Eye (tissue), 1 donor: ENCODE measurements at regions not wholly inside any gene's neighbourhood (a gene's known extent, or its start where the extent isn't known, plus 50 kb on each side); places are given as distances from the start of the nearest gene placed in this dataset.

ENCODE experiments used
- DNase-seq: peaks from one replicate; pipeline ENCODE4 v3.0.0-alpha.2; 2015

GRCh38 chr6:132977413-132977812 is 163.0 kb downstream of the RPS12 start:
- no peak for DNase-seq

GRCh38 chr6:132978685-132979084 is 164.3 kb downstream of the RPS12 start:
- DNase-seq = no peak

GRCh38 chr6:132993738-132994137 is 179.4 kb downstream of the RPS12 start:
- no peak for DNase-seq

GRCh38 chr6:132995009-132995408 is 180.6 kb downstream of the RPS12 start:
- no peak for DNase-seq

- no peak for DNase-seq
Measured at GRCh38 chr6:132995432-132995831, 181.1 kb downstream of the RPS12 start.

DNA sequence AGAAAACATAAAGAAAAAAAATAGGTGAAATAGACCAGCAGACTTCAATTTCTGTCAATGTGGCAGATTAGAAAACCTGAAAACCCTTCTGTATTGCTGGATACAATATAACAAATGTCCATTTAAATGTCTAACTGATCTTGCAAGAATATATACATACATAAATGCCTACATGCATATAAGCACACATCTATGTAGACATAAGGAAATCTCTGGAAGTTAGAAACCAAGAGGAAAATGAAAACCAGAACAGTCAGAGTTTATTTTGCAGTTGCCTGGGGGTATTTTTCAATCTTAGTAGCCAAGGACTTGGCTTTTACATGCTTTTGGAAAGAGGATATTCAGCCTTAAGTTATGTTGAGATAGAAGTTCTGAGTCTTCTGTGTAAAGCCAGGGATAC is 184.0 kb downstream of the RPS12 start:
- no peak for DNase-seq

DNA sequence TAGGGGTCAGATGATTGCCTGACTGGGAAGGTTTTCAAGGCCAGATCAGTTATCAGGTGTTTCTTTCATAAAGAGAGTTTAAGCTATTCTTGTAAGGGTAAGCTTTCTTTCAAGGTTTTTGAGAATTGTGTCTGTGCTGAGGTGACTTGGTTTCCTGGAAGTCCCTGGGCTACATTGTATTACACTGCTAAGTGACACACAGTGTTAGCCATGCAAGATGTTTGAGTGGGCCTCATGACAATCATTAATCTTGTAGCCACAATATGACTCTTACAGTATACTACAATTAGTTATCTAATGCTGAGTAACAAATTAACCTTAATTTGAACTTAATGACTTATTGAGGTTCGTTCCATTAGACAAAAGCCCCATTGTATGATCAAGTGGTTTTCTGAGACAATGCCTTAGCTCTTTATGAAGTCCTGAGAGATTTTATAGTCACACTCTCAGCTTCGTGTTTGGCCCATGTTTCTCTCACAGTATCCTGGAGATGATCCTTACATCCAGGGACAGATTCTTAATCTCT is 186.7 kb downstream of the RPS12 start:
- DNase-seq = no peak

GRCh38 chr6:133004304-133004884 is 190.0 kb downstream of the RPS12 start:
- DNase-seq = no peak

DNA sequence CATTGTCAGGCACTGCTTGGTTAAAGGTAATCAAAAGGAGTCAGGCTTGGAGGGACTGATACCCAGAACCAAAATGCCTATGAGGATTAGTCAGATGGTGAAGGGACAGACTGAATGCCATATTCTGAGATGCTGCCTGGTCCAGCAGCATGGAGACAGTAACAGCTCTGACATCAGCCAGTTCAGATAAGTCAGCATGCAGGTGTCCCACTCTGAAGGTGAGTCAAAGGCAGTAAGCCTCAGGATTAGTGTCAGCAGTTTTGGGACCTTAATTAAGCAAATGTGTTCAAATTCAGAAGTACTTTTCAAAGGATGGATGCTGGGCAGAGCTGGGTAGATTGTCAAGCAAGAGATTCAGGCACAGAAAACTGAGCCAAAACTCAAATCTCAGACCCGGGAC is 198.4 kb downstream of the RPS12 start:
- DNase-seq = no peak

- no peak for DNase-seq
Measured at GRCh38 chr6:133016631-133017030, 202.3 kb downstream of the RPS12 start.

DNA sequence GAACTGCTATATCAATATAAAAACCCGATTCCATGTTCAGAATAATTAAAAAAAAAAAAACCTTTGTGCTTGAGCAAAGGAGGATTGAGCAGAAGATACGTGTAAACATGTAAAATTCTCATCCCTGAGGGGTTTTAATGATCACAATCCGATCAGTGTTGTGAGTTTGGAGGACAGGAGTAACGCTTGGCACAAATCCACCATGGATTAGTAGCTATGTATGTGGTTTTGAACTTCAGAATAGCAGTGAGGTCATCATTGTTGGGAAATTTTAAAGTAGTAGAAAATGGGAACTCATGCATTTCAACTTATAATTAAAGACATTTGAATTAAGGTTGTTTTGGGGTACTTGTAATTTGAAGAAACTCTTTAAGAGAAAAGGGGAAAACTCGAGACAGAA is 203.2 kb downstream of the RPS12 start:
- DNase-seq = no peak

- DNase-seq = no peak
Measured at GRCh38 chr6:133026705-133027104, 212.3 kb downstream of the RPS12 start.

DNA sequence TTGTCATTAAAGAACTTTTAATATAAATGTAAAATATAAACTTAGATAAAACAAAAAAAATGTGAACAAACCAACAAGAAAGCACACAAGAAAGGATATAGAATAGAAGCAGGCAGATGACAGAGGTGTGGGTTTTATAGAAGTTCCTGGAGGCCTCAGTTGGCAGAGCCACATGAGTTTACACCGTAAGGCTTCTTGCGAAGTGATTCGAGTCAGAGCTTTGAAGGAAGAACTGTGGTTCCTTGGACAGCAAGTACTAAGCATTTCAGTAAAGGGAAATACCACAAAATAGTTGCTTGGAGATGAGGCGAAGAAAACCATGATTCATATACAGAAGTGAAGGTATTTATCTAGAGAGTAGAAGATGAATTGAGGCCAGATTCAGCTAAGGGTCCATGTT is 207.9 kb upstream of the EYA4 start:
- no peak for DNase-seq

GRCh38 chr6:133034509-133035206 is 206.5 kb upstream of the EYA4 start:
- no peak for DNase-seq

DNA sequence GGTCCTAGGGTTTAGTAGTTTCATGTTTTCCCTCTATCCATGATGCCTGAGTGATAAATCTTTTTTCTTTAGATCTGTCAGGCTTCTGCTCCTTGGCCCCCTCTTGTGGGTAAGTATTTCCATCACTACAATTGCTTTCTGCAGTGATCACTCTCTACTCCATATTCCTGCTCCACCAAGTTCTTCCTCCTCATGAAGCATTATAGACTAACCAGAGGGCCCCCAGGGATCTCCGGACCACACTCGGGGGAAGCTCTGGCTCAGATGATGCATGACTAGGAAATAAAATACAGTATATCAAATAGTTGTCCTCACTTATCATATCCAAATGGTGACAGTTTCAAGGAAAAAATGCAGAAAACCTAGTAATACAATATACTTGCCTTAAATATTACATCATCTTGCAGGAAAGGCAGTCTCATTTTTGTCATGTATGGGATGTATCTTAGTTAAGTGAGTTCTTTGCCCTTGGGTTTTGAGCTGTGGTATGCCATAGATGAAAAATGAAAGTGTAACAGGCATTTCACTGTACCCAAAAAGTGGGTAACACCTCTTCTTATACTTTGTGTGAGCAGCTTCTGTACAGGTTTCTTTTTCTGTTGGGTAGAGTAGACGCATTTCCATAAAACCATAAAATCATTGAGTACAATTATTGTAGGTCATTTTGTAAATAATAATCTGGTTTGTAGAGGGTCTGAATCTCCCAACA is 200.9 kb upstream of the EYA4 start:
- DNase-seq = peak; percentile 20

DNA sequence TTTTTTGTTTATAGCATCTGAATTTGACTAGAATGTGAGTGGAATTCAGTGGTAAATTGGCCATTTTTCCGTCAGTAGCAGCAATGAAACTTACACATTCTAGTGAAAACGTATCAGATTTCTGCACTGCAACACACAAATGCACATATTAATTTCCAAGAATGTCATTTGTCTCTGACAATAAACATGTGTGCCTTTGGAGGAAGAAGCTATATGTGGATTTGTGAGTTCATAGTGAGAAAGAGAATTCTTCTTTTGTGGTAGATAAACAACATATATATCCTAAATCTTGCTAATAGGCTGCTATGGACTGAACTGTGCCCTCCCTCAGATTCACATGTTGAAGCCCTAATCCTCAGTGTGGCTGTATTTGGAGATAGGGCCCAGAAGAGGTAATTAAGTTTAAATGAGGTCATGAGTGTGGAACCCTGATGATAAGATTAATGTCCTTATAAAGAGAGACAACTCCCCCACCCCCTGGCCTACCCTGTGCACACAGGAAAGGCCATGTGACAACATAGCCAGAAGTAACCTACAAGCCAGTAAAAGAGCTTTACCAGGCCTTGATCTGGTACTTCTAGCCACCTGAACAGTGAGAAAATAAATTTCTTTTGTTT is 200.2 kb upstream of the EYA4 start:
- DNase-seq = no peak

GRCh38 chr6:133042550-133043120 is 198.5 kb upstream of the EYA4 start:
- no peak for DNase-seq

DNA sequence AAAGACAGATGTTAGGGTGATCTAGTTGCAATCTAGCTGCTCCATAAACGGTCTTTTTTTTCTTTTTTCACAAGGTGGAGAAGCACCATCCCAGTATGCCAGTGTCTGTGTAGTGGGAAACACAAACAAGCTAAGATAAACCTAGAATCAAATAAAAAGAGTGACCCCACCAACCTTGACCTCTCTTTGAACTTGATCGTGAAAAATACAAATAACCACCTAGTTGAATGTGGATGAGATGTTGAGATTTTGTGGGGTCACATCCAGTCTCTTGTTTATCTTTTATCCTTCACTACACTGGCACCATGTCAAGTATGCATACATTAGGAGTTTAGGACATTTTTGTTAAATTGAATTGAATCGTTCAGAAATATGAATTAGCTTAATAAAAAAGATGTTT is 194.6 kb upstream of the EYA4 start:
- no peak for DNase-seq

DNA sequence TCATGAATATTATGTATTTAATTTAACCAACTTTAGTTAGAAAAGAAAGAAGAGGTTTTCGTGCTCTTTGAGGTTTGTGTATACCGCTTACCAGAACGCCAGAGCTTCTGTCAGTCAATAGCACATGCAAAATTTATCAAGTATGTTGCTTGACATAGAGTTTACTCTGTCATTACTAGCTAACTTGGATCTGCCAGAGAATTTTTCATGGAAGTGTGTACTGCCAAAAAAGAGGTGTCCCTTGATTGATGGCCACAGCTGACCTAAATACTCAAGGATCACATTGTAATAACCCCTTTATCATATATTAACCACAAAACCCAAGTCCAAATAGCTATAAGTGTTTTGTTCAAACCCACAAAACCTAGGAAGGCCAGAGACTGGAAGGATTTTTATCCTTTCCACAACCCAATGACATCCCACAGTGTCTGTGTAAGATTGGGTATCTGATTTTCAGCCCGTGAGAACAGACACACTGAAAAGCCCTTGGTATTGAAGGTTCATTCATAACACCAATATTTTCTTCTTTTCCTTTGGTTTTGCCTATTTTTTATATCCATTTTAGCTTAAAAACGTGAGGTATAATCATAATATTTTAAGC is 194.0 kb upstream of the EYA4 start:
- no peak for DNase-seq

- DNase-seq = no peak
Measured at GRCh38 chr6:133047706-133048105, 193.5 kb upstream of the EYA4 start.

- DNase-seq = no peak
Measured at GRCh38 chr6:133051240-133051639, 189.9 kb upstream of the EYA4 start.

- no peak for DNase-seq
Measured at GRCh38 chr6:133052465-133052864, 188.7 kb upstream of the EYA4 start.

DNA sequence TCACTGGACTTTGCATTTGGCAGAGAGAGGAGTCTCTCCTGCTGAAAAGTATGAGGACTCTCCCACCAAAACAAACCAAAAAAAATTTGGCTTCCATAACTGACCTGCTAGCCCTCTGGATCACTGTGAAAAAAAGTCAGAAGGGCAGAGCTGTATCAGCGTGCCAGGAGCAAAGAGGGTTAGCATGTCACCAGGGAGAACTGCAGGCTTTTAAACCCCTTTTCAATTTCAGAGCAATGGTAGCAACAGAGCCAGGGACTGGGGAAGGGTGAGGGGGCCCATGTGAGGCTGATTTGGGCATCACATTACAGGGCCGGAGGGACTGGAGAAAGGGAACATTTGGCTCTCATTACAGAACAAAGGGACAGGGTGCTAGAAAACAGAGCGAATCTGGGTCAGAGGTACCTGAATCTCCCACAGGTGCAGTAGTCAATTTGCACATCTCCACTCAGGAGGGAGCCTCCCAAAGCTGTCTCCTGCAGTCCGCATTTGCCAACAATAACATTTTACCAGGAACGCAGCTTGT is 185.7 kb upstream of the EYA4 start:
- DNase-seq = peak; percentile 33
